ENCODE measurements at regions not wholly inside any gene's neighbourhood (a gene's known extent, or its start where the extent isn't known, plus 50 kb on each side); places are given as distances from the start of the nearest gene placed in this dataset.

- ATAC-seq (ENCODE audit: low read depth) (no peak), DNase-seq (ENCODE audit: low spot score in 2 of 2) (no peak)
- Mint-ChIP-seq H3K27me3 (no peaks in the 10 kb centered on the region), H3K27ac (no peak overlapping the region), H3K9me3 (no peaks in the 10 kb centered on the region), H3K36me3 (no peaks in the 10 kb centered on the region), H3K4me3 (no peak overlapping the region), H3K4me1 (no peaks in the 10 kb centered on the region)
These were observed 205.8 kb upstream of the MAMLD1 start for GRCh38 chrX:150157291-150157690.

GRCh38 chrX:150158554-150159332 lies 204.4 kb upstream of the MAMLD1 start:
- no peaks in the 10 kb centered on the region for H3K9me3 Mint-ChIP-seq
- DNase-seq (ENCODE audit: low spot score in 2 of 2) (no peak), ATAC-seq (ENCODE audit: low read depth) (no peak)
- no peak overlapping the region for H3K4me3 Mint-ChIP-seq
- no peaks in the 10 kb centered on the region for H3K4me1 Mint-ChIP-seq
- H3K27ac Mint-ChIP-seq, result no peak overlapping the region
- H3K36me3 Mint-ChIP-seq, result no peaks in the 10 kb centered on the region
- no peaks in the 10 kb centered on the region for H3K27me3 Mint-ChIP-seq

GRCh38 chrX:150159537-150159936 lies 203.6 kb upstream of the MAMLD1 start:
- no peaks in the 10 kb centered on the region for H3K36me3 Mint-ChIP-seq
- no peak overlapping the region for H3K27ac Mint-ChIP-seq
- H3K27me3 Mint-ChIP-seq, result no peaks in the 10 kb centered on the region
- H3K4me1 Mint-ChIP-seq, result no peaks in the 10 kb centered on the region
- no peak overlapping the region for H3K4me3 Mint-ChIP-seq
- DNase-seq (ENCODE audit: low spot score in 2 of 2), result no peak
- no peak for ATAC-seq (ENCODE audit: low read depth)
- H3K9me3 Mint-ChIP-seq, result no peaks in the 10 kb centered on the region

- H3K9me3 Mint-ChIP-seq, result no peaks in the 10 kb centered on the region
- H3K4me1 Mint-ChIP-seq, result no peaks in the 10 kb centered on the region
- H3K36me3 Mint-ChIP-seq, result no peaks in the 10 kb centered on the region
- H3K27me3 Mint-ChIP-seq, result no peaks in the 10 kb centered on the region
- DNase-seq (ENCODE audit: low spot score in 2 of 2) (no peak), ATAC-seq (ENCODE audit: low read depth) (no peak)
- no peak overlapping the region for H3K4me3 Mint-ChIP-seq
- H3K27ac Mint-ChIP-seq, result no peak overlapping the region
These were observed 202.5 kb upstream of the MAMLD1 start for GRCh38 chrX:150160656-150161055.

- Mint-ChIP-seq H3K27me3 (no peaks in the 10 kb centered on the region), H3K4me3 (no peak overlapping the region), H3K27ac (no peak overlapping the region), H3K36me3 (no peaks in the 10 kb centered on the region), H3K4me1 (no peaks in the 10 kb centered on the region), H3K9me3 (no peaks in the 10 kb centered on the region)
- ATAC-seq (ENCODE audit: low read depth), result no peak
- no peak for DNase-seq (ENCODE audit: low spot score in 2 of 2)
These were observed 201.9 kb upstream of the MAMLD1 start for GRCh38 chrX:150161193-150161592.

- H3K9me3 Mint-ChIP-seq, result no peaks in the 10 kb centered on the region
- no peak for ATAC-seq (ENCODE audit: low read depth)
- no peaks in the 10 kb centered on the region for H3K4me1 Mint-ChIP-seq
- H3K4me3 Mint-ChIP-seq, result no peak overlapping the region
- no peaks in the 10 kb centered on the region for H3K36me3 Mint-ChIP-seq
- no peak overlapping the region for H3K27ac Mint-ChIP-seq
- no peak for DNase-seq (ENCODE audit: low spot score in 2 of 2)
- no peaks in the 10 kb centered on the region for H3K27me3 Mint-ChIP-seq
These were observed 201.0 kb upstream of the MAMLD1 start for GRCh38 chrX:150162141-150162540.

GRCh38 chrX:150163221-150163930 lies 199.7 kb upstream of the MAMLD1 start:
- no peak for DNase-seq (ENCODE audit: low spot score in 2 of 2)
- Mint-ChIP-seq H3K4me1 (no peaks in the 10 kb centered on the region), H3K27me3 (no peaks in the 10 kb centered on the region)

GRCh38 chrX:150163956-150164726 lies 199.0 kb upstream of the MAMLD1 start:
- Mint-ChIP-seq H3K9me3 (no peaks in the 10 kb centered on the region), H3K27me3 (no peaks in the 10 kb centered on the region), H3K4me3 (no peak overlapping the region), H3K4me1 (no peaks in the 10 kb centered on the region), H3K36me3 (no peaks in the 10 kb centered on the region), H3K27ac (no peak overlapping the region)
- DNase-seq (ENCODE audit: low spot score in 2 of 2), result no peak
- ATAC-seq (ENCODE audit: low read depth), result no peak

More at GRCh38 chrX:150163221-150163930, 199.7 kb upstream of the MAMLD1 start:
- no peak for ATAC-seq (ENCODE audit: low read depth)
- H3K9me3 Mint-ChIP-seq, result no peaks in the 10 kb centered on the region
- no peaks in the 10 kb centered on the region for H3K36me3 Mint-ChIP-seq
- no peak overlapping the region for H3K27ac Mint-ChIP-seq
- no peak overlapping the region for H3K4me3 Mint-ChIP-seq

- Mint-ChIP-seq H3K36me3 (no peaks in the 10 kb centered on the region), H3K27me3 (no peaks in the 10 kb centered on the region), H3K27ac (no peak overlapping the region), H3K9me3 (no peaks in the 10 kb centered on the region), H3K4me1 (no peaks in the 10 kb centered on the region), H3K4me3 (no peak overlapping the region)
- ATAC-seq (ENCODE audit: low read depth) (no peak), DNase-seq (ENCODE audit: low spot score in 2 of 2) (no peak)
These were observed 198.0 kb upstream of the MAMLD1 start for GRCh38 chrX:150164971-150165600.

GRCh38 chrX:150165776-150166610 lies 197.1 kb upstream of the MAMLD1 start:
- no peaks in the 10 kb centered on the region for H3K4me1 Mint-ChIP-seq
- ATAC-seq (ENCODE audit: low read depth) (no peak), DNase-seq (ENCODE audit: low spot score in 2 of 2) (no peak)
- H3K4me3 Mint-ChIP-seq, result no peak overlapping the region
- no peaks in the 10 kb centered on the region for H3K9me3 Mint-ChIP-seq
- no peaks in the 10 kb centered on the region for H3K36me3 Mint-ChIP-seq
- H3K27ac Mint-ChIP-seq, result no peak overlapping the region
- H3K27me3 Mint-ChIP-seq, result no peaks in the 10 kb centered on the region

GRCh38 chrX:150167482-150168324 lies 195.4 kb upstream of the MAMLD1 start:
- no peaks in the 10 kb centered on the region for H3K9me3 Mint-ChIP-seq
- no peak overlapping the region for H3K4me3 Mint-ChIP-seq
- H3K27me3 Mint-ChIP-seq, result peaks cover 1% of the 10 kb centered on the region
- H3K36me3 Mint-ChIP-seq, result no peaks in the 10 kb centered on the region
- DNase-seq (ENCODE audit: low spot score in 2 of 2), result no peak
- no peak for ATAC-seq (ENCODE audit: low read depth)
- no peaks in the 10 kb centered on the region for H3K4me1 Mint-ChIP-seq
- no peak overlapping the region for H3K27ac Mint-ChIP-seq

- peaks cover 3% of the 10 kb centered on the region for H3K27me3 Mint-ChIP-seq
- no peak for ATAC-seq (ENCODE audit: low read depth)
- H3K27ac Mint-ChIP-seq, result no peak overlapping the region
- no peak for DNase-seq (ENCODE audit: low spot score in 2 of 2)
- H3K4me1 Mint-ChIP-seq, result peaks cover 6% of the 10 kb centered on the region
- H3K36me3 Mint-ChIP-seq, result no peaks in the 10 kb centered on the region
- peaks cover 3% of the 10 kb centered on the region for H3K9me3 Mint-ChIP-seq
- no peak overlapping the region for H3K4me3 Mint-ChIP-seq
These were observed 181.0 kb upstream of the MAMLD1 start for GRCh38 chrX:150182161-150182560.
